ENCODE measurements at regions not wholly inside any gene's neighbourhood (a gene's known extent, or its start where the extent isn't known, plus 50 kb on each side); places are given as distances from the start of the nearest gene placed in this dataset.
"Not testable (repeated sequence)": the region's sequence is repeated elsewhere in the genome, so short reads cannot be mapped to it uniquely, and the experiment has no call there.

DNA sequence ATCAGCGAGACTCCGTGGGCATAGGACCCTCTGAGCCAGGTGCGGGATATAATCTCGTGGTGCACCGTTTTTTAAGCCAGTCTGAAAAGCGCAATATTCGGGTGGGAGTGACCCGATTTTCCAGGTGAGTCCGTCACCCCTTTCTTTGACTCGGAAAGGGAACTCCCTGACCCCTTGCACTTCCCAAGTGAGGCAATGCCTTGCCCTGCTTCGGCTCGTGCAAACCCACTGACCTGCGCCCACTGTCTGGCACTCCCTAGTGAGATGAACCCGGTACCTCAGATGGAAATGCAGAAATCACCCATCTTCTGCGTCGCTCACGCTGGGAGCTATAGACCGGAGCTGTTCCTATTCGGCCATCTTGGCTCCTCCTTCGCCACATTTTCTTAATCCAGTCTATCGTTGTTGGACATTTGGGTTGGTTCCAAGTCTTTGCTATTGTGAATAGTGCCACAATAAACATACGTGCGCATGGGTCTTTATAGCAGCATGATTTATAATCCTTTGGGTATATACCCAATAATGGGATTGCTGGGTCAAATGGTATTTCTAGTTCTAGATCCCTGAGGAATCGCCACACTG lies 66.1 kb upstream of the IZUMO1R start:
- TF ChIP-seq, protein P1, sequence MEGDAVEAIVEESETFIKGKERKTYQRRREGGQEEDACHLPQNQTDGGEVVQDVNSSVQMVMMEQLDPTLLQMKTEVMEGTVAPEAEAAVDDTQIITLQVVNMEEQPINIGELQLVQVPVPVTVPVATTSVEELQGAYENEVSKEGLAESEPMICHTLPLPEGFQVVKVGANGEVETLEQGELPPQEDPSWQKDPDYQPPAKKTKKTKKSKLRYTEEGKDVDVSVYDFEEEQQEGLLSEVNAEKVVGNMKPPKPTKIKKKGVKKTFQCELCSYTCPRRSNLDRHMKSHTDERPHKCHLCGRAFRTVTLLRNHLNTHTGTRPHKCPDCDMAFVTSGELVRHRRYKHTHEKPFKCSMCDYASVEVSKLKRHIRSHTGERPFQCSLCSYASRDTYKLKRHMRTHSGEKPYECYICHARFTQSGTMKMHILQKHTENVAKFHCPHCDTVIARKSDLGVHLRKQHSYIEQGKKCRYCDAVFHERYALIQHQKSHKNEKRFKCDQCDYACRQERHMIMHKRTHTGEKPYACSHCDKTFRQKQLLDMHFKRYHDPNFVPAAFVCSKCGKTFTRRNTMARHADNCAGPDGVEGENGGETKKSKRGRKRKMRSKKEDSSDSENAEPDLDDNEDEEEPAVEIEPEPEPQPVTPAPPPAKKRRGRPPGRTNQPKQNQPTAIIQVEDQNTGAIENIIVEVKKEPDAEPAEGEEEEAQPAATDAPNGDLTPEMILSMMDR (IDR thresholded peaks at IDR 0.05; ENCODE audit: poor library complexity, severe bottlenecking), result not testable (repeated sequence)
- not testable (repeated sequence) for TF ChIP-seq EZH2 (IDR thresholded peaks at IDR 0.05; ENCODE audit: borderline replicate concordance, insufficient read depth, low read length, poor library complexity, severe bottlenecking)
